Hypothalamus (tissue), 51 donors: ENCODE measurements at regions not wholly inside any gene's neighbourhood (a gene's known extent, or its start where the extent isn't known, plus 50 kb on each side); places are given as distances from the start of the nearest gene placed in this dataset.

Source experiments
- DNase-seq, 51 donors: peaks; one replicate each; lab custom pipeline; 2025; lab: John Stamatoyannopoulos, UW

- no peak for DNase-seq
Observed at GRCh38 chr4:111685205-111685604, 460.0 kb upstream of the FAM241A start.

GRCh38 chr4:111689214-111689613 lies 456.0 kb upstream of the FAM241A start:
- DNase-seq, result no peak

DNA sequence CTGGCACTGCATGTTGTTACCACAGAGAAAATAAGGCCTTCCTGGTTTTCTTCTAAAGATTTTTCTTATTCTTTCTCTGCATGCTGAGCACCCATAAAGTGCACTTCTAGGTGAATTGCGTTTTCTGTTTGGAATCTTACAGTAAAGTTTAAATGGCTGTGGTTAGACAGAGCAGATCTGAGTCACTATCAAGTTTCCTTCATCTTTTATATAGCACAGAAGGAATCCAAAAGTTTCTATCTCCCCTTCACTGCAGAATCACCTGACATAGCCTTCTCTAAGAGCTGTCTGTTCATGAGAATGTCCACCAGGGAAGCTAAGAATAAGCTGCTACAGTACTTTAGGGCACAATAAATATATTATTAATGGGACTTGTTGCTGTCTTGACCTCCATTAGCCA lies 455.5 kb upstream of the FAM241A start:
- no peak for DNase-seq

DNA sequence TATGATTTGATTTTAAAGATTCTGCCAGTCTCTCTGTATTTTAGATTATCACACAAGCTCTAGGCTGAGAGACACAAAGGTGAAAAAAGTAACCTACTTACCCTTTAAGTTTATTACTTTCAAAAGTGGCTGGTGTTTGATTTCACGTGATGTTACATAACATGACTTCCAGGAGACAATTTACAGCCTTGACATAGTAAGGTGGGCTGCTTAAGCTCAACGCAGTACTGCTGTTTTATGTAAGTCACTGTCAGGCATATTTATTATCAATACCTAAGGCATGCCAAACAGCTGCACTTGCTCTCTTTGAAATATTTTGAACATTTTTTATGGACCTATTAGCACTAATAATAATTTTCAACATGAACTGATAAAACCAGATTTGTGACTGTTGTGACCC lies 451.5 kb upstream of the FAM241A start:
- no peak for DNase-seq

GRCh38 chr4:111695677-111696076 lies 449.6 kb upstream of the FAM241A start:
- no peak for DNase-seq

DNA sequence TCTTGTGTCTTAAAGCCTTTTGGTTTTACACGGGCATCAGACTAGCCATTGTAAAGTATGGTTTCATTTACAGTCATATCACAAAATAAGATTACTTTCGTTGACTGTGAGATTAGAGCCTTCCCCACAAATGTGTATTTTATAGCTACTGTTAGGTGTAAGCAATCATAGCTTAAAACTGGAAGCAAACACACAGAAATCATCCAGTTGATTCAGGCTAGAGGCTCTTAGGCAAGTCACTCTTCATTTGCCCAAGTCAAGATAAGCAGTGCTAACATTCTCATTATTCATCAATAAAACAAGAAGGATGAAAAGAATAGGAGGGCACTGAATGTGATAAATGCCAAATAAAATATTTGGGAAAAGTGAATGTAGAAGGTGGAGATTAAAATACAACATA lies 448.7 kb upstream of the FAM241A start:
- no peak for DNase-seq

DNA sequence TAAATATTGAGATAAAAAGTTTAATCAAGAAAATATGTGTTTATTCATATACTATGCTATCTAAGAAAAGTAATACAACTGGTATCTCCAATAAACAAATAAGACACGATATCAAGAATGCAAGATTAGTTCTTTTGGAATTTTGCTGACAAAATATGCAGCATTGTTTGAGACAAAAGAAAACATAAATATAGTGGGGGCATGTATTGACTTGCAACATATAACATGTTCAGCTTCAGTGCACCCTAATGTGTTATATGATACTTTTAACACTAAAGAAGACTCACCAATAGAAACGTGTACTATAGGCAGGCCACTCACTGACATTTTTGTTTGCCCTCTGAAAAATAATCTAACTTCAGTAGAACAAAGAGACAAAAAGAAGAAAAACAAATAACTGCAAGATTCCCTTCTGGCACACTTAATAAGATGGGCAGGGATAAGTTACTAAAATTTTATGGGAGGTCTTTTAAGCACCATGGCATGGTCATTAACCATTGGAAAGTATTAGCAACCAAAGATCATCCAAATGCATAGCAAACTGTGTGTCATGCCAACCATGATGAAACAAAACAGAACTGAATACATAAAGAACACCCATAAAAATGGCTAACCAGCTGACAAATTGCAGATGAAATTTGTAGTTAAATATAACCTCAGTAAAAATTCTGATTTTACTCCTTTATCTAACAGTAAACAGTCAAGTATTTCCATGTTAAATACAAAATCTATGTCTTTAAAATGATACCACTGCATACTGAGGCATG lies 447.9 kb upstream of the FAM241A start:
- no peak for DNase-seq

DNA sequence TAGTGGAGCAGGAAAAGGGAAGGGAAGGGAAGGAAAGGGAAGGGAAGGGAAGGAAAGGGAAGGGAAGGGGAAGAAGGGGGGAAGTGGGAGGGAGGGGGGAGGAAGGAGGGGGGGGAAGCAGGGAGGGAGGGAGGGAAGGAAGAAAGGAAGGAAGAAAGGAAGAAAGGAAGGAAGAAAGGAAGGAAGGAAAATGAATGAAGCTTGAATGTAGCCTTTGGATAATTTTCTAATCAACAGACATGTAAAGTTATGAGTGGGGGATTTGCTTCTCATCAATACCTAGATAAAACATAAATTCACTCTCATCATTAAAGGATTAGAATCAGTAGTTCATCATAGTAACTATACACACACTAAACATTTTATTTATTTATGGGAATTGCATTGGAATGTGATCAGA lies 446.9 kb upstream of the FAM241A start:
- DNase-seq, result no peak

DNA sequence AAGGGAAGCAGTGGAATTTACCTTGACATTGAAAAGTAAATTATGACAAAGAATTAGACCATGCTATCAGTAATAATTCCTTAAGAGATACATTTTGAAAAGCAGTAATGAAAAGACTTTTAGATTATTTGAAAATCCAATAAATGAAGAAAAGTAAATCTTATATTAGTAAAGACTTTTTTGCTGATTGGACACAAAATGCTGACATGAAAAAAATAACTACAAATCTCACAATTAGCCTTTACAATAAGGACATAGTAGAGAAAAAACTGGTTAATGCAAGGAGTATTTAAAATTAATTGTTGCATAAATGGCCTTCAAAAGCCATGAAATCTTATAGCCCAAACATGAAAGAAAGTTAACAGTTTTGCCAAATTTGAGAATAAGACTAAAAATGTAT lies 446.1 kb upstream of the FAM241A start:
- DNase-seq, result no peak

- no peak for DNase-seq
Observed at GRCh38 chr4:111701102-111701501, 444.2 kb upstream of the FAM241A start.

GRCh38 chr4:111707491-111707890 lies 437.8 kb upstream of the FAM241A start:
- no peak for DNase-seq

GRCh38 chr4:111712093-111712677 lies 433.1 kb upstream of the FAM241A start:
- no peak for DNase-seq

DNA sequence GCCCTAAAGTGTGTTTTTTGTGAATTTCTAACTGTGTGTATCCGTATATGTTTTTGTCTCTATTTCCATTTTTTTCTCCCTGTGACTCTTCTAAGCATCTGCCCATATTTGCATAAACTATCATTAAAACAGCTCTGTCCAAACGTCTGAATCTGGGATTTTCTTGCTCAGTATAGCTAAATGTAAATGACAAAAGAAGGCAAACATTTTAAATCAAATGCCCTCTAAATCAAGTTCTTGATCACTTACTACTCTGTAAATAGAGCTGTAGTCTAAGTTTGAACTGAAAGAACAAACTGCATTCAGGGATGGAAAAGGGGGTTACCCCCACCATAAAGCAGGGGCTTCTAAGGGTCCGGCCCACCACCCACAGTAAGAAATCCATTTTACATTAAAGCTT lies 432.0 kb upstream of the FAM241A start:
- no peak for DNase-seq

- no peak for DNase-seq
Observed at GRCh38 chr4:111717921-111718320, 427.3 kb upstream of the FAM241A start.

DNA sequence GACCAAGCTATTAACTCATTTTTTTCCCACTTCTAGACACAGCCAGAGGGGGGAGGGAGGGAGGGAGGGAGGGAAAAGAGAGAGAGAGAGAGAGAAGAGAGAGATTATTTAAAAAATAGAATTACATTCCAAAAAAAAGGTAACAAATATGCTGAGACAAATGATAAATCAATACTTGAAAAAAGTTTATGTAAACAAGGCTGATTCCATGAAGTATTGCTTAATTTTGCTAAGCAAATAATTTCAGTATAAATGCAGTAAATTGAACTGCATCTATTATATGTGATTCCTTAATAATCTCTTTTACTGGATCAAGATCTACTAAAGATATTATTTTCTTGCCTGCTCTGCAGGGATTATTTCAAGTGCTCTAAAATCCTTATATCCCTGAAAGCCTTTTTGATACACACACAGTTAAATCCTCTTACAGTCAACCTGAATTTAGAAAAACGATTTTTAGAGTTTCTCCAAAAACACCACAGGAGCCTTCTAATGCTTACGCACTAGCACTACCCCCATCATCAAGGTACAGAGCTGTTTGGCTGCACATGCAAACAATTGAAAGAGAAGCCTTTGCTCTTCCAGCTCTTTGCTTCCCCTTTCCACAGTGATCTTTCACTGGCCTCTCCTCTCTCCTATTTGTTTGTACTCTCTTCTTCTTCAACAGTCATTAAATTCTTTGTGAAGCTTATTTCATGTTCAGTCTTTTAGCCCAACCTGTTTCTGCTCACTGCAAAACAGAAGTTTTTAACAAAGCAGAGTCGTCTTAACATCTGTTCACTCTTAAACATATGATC lies 426.3 kb upstream of the FAM241A start:
- DNase-seq, result no peak

- DNase-seq, result no peak
Observed at GRCh38 chr4:111720866-111721265, 424.4 kb upstream of the FAM241A start.

DNA sequence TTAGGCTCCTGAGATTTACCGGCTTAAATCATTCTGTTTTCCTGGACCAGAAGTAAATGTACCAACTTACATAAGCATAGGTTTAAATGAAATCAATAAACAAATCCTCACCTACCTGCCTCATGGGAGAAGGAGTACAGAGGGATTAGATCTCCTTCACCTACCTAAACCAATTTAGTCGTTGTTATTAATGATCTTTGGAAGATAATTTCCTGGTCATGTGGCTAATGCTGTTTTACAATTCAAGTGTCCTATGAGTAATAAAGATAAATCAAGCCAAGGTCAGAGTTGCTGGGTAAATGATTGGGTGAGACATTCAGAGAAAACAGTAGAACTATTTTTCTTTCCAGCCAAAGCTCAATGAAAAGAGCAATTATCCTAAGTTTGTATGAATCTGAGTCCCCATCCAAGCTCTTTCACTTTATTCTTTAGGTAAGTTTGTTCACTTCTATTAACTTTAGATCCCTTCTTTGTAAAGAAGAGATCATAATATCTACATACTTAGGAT lies 423.0 kb upstream of the FAM241A start:
- no peak for DNase-seq

DNA sequence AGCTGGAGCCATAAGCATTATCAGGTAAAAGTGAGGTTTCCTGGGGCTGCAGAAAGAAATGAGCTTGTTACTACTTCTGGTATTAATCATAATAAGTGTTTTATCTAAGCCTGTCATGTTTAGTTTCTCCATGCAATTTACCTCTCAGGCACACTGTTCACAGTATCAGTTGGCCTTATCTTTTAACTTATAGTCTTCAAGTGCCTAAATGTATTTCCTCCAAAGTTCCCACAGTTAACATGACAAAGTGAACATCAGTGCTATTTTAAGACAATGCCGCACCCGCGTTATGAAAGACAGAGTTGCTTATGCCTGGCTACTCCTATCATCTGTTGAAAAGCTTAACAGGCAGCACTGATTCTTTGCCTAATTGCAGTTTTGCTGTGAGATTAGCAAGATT lies 408.7 kb upstream of the FAM241A start:
- DNase-seq, result no peak

DNA sequence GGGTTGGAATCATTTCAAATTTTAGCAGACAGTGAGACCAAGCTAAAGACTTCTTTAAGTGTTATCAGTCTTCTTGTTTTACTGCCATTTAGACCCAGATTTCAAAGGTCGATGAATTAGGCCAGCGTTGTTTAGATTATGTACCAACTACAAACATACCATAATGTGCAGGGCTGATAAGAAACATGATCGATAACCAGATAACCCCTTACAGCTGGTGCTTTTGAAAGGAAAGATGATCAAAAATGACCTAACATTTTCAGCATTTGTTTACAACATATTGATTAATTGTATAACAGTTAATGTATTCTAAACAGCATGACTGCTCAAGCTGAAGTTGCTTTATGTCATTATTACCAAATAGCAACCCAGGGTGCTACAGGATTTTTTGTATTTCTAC lies 400.4 kb upstream of the FAM241A start:
- no peak for DNase-seq

GRCh38 chr4:111748157-111748556 lies 397.1 kb upstream of the FAM241A start:
- no peak for DNase-seq

DNA sequence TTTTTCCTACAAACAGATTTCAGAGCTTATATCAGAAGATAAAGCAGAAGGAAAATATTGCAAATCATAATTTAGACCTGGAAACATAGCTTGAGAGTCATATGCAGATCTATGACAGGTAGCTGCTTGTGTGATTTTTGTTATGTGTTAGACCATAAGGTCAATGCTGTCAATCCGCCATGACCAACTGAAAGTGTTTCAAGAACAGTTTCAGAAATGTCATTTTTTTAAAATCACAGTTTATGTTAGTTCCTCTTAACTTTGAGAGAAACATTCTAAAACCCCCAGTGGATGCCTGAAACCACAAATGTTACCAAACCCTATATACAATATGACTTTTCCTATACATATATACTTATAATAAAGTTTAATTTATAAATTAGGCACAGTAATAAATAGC lies 391.3 kb upstream of the FAM241A start:
- DNase-seq, result no peak

DNA sequence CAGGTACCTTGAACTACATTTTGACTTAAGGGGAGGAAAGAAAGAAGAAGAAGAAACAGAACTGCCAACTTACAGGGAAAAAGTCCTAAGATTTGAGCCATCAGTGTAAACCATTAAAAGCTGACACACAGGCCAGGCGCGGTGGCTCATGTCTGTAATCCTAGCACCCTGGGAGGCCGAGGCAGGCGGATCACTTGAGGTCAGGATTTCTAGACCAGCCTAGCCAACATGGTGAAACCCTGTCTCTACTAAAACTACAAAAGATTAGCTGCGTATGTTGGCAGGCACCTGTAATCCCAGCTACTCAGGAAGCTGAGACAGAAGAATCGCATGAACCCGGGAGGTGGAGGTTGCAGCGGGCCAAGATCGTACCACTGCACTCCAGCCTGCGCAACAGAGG lies 389.7 kb upstream of the FAM241A start:
- no peak for DNase-seq
